H9 (cell line): ENCODE measurements at regions not wholly inside any gene's neighbourhood (a gene's known extent, or its start where the extent isn't known, plus 50 kb on each side); places are given as distances from the start of the nearest gene placed in this dataset.

Experiments
- DNase-seq: peaks from one replicate; pipeline ENCODE4 v3.0.0-alpha.2; 2017
- H2AFZ ChIP-seq: one replicate; pipeline ENCODE4 v1.6.1; 2013; ENCODE audit warnings: mild to moderate bottlenecking, low read length, control low read depth, moderate library complexity
- H2AK5ac ChIP-seq: 2 replicates; pipeline ENCODE4 v1.6.1; 2013; ENCODE audit warnings: low read length, control low read depth, mixed read lengths; ENCODE audit not compliant: insufficient read length
- H2BK120ac ChIP-seq: one replicate; pipeline ENCODE4 v1.6.1; 2013; ENCODE audit warnings: low read depth, mild to moderate bottlenecking, low read length, control low read depth, inconsistent platforms; ENCODE audit not compliant: poor library complexity, severe bottlenecking
- H2BK12ac ChIP-seq: 2 replicates; pipeline ENCODE4 v1.6.1; 2013; ENCODE audit warnings: low read length, control low read depth, mixed read lengths, low read depth; ENCODE audit not compliant: insufficient read length
- H2BK15ac ChIP-seq: 2 replicates; pipeline ENCODE4 v1.6.1; 2013; ENCODE audit warnings: low read depth, low read length, control low read depth
- H2BK20ac ChIP-seq: one replicate; pipeline ENCODE4 v1.6.1; 2013; ENCODE audit warnings: low read depth, mild to moderate bottlenecking, low read length, control low read depth, inconsistent platforms; ENCODE audit not compliant: poor library complexity, severe bottlenecking
- H2BK5ac ChIP-seq: 2 replicates; pipeline ENCODE4 v1.6.1; 2013; ENCODE audit warnings: low read length, control low read depth, mixed read lengths; ENCODE audit not compliant: insufficient read length
- H3K14ac ChIP-seq: 2 replicates; pipeline ENCODE4 v1.6.1; 2013; ENCODE audit warnings: low read length, control low read depth; ENCODE audit not compliant: insufficient read depth
- H3K18ac ChIP-seq: 2 replicates; pipeline ENCODE4 v1.6.1; 2013; ENCODE audit warnings: low read depth, mild to moderate bottlenecking, mixed read lengths, low read length, control low read depth; ENCODE audit not compliant: insufficient read length
- H3K23ac ChIP-seq: 2 replicates; pipeline ENCODE4 v1.6.1; 2013; ENCODE audit warnings: low read length, control low read depth, mixed read lengths, low read depth; ENCODE audit not compliant: insufficient read length
- H3K23me2 ChIP-seq: 2 replicates; pipeline ENCODE4 v1.6.1; 2013; ENCODE audit warnings: low read depth, mild to moderate bottlenecking, mixed read lengths, low read length, control low read depth; ENCODE audit not compliant: insufficient read length, poor library complexity, severe bottlenecking
- H3K27ac ChIP-seq: 2 replicates; pipeline ENCODE4 v1.5.1; 2013; ENCODE audit warnings: low read length, control low read depth, mixed read lengths, low read depth; ENCODE audit not compliant: insufficient read length
- H3K27me3 ChIP-seq: 2 replicates; pipeline ENCODE4 v1.6.1; 2013; ENCODE audit warnings: low read length, control low read depth, inconsistent platforms; ENCODE audit not compliant: insufficient read depth
- H3K4ac ChIP-seq: 2 replicates; pipeline ENCODE4 v1.6.1; 2013; ENCODE audit warnings: low read depth, mild to moderate bottlenecking, control low read depth, inconsistent platforms, low read length, moderate library complexity
- H3K4me1 ChIP-seq: 2 replicates; pipeline ENCODE4 v1.6.1; 2013; ENCODE audit warnings: low read length, control low read depth, inconsistent platforms; ENCODE audit not compliant: insufficient read depth
- H3K4me2 ChIP-seq: 2 replicates; pipeline ENCODE4 v1.6.1; 2013; ENCODE audit warnings: low read length, control low read depth, mixed read lengths; ENCODE audit not compliant: insufficient read length, insufficient read depth
- H3K56ac ChIP-seq: 2 replicates; pipeline ENCODE4 v1.6.1; 2013; ENCODE audit warnings: low read depth, mild to moderate bottlenecking, mixed read lengths, low read length, control low read depth; ENCODE audit not compliant: insufficient read length
- H3K79me1 ChIP-seq: 2 replicates; pipeline ENCODE4 v1.6.1; 2013; ENCODE audit warnings: low read depth, mild to moderate bottlenecking, moderate library complexity, low read length, control low read depth, inconsistent platforms; ENCODE audit not compliant: insufficient read depth, poor library complexity, severe bottlenecking
- H3K79me2 ChIP-seq: 2 replicates; pipeline ENCODE4 v1.6.1; 2013; ENCODE audit warnings: low read length, control low read depth, inconsistent platforms; ENCODE audit not compliant: insufficient read depth
- H3K9ac ChIP-seq: 2 replicates; pipeline ENCODE4 v1.6.1; 2013; ENCODE audit warnings: low read length, control low read depth, mixed read lengths; ENCODE audit not compliant: insufficient read length; ENCODE audit errors: extremely low read depth
- H3K9me3 ChIP-seq: one replicate; pipeline ENCODE4 v1.6.1; 2013; ENCODE audit warnings: low read depth, low read length, inconsistent platforms; ENCODE audit not compliant: control insufficient read depth
- H3T11ph ChIP-seq: one replicate; pipeline ENCODE4 v1.6.1; 2013; ENCODE audit warnings: mild to moderate bottlenecking, low read length, control low read depth, inconsistent platforms
- H4K20me1 ChIP-seq: one replicate; pipeline ENCODE4 v1.6.1; 2013; ENCODE audit not compliant: control insufficient read depth, insufficient read length, insufficient read depth
- H4K5ac ChIP-seq: 2 replicates; pipeline ENCODE4 v1.6.1; 2013; ENCODE audit warnings: low read depth, mild to moderate bottlenecking, mixed read lengths, low read length, control low read depth; ENCODE audit not compliant: insufficient read length
- H4K8ac ChIP-seq: replicated peaks from 2 replicates; pipeline ENCODE4 v1.6.1; 2013; ENCODE audit warnings: low read length, control low read depth, mixed read lengths, low read depth; ENCODE audit not compliant: insufficient read length
- H4K91ac ChIP-seq: 2 replicates; pipeline ENCODE4 v1.6.1; 2013; ENCODE audit warnings: low read depth, mild to moderate bottlenecking, moderate library complexity, mixed read lengths, low read length, control low read depth; ENCODE audit not compliant: insufficient read length
- H3K27ac Mint-ChIP-seq, 3 experiments: 2 replicates in 2 of 3; 3 replicates in 1 of 3; pipeline ENCODE4 v1.8.0; 2020 to 2021; ENCODE audit warnings: mixed read lengths in 3 of 3, mild to moderate bottlenecking in 1 of 3, moderate library complexity in 1 of 3
- H3K27me3 Mint-ChIP-seq: 2 replicates; pipeline ENCODE4 v1.8.0; 2021; ENCODE audit warnings: low read depth, mild to moderate bottlenecking, moderate library complexity, mixed read lengths
- H3K36me3 Mint-ChIP-seq, 3 experiments: 2 replicates in 2 of 3; 3 replicates in 1 of 3; pipeline ENCODE4 v1.8.0; 2020 to 2021; ENCODE audit warnings: low read depth in 3 of 3, mixed read lengths in 3 of 3; ENCODE audit not compliant: insufficient read depth in 1 of 3
- H3K4me1 Mint-ChIP-seq, 2 experiments: 2 replicates each; pipeline ENCODE4 v1.8.0; 2020; ENCODE audit warnings: mixed read lengths in 2 of 2
- H3K4me3 Mint-ChIP-seq, 2 experiments: 2 replicates in 1 of 2; 3 replicates in 1 of 2; pipeline ENCODE4 v1.8.0; 2020 to 2021; ENCODE audit warnings: mild to moderate bottlenecking in 2 of 2, mixed read lengths in 2 of 2, moderate library complexity in 1 of 2
- H3K9me3 Mint-ChIP-seq, 2 experiments: 2 replicates in 1 of 2; 3 replicates in 1 of 2; pipeline ENCODE4 v1.8.0; 2020; ENCODE audit warnings: mild to moderate bottlenecking in 2 of 2, mixed read lengths in 2 of 2, moderate library complexity in 1 of 2
- WGBS: extraction: QIAGEN DNeasy Blood & Tissue Kit; methylation state at CpG from one replicate; pipeline ENCODE4 v1.1.7; 2013; ENCODE audit warnings: missing lambda C conversion rate, low lambda C conversion rate, mixed read lengths; ENCODE audit not compliant: insufficient read length; ENCODE audit errors: extremely low coverage; 5-methylcytosine and 5-hydroxymethylcytosine counted together
- TF ChIP-seq, protein P1 (sequence below): fragments of 200-600 bp; sonication (generic); conservative IDR thresholded peaks from 3 replicates; pipeline ENCODE4 v1.8.0; 2021; ENCODE audit warnings: antibody characterized with exemption, mild to moderate bottlenecking

DNA sequence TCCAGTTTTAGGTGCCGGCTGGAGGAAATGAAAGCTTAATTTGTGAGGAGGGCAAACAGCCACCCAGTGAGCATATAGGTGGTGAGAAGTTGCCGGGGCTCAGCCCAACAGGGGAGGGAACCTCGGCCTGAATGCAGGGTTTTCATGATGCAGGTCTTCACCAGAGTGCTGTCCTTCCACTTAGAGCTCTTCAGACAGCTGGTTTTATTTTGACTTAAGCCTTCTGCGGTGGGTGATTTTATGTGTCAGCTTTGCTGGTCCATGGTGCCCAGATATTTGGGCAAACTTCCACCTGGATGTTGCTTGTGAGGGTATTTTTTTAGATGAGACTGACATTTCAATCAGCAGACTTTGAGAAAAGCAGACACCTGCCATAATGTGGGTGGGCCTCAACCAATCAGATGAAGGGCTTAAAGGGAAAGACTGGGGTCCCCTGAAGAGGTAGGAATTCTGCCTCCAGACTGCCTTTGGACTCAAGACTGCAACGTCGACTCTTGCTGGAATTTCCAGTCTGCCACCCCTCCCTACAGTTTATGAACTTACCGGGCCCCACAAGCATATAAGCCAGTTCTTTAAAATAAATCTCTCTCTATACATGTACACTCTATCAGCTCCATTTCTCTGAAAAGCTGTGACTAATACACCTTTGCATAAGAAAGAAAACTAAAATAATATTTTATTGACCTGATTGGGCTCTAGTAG lies 72.8 kb downstream of the RHOU start:
- H3K27ac ChIP-seq = no peak overlapping the region
- H3K9me3 Mint-ChIP-seq = peaks cover 0 to 4% of the 10 kb centered on the region in 2 experiments; a peak in 3 of 5 replicates
- H4K91ac ChIP-seq = no peak overlapping the region
- DNase-seq = no peak
- no peak overlapping the region for H3K4me2 ChIP-seq
- H3K18ac ChIP-seq = no peak overlapping the region
- H3K79me2 ChIP-seq = no peaks in the 10 kb centered on the region
- no peaks in the 10 kb centered on the region for H3K23me2 ChIP-seq
- H3K27me3 ChIP-seq = no peaks in the 10 kb centered on the region
- H2BK5ac ChIP-seq = no peak overlapping the region
- H2BK20ac ChIP-seq = no peak overlapping the region
- peaks cover 7% of the 10 kb centered on the region for H3K27me3 Mint-ChIP-seq
- no peak overlapping the region for H4K8ac ChIP-seq
- no peak overlapping the region for H3K56ac ChIP-seq
- no peak overlapping the region for H4K5ac ChIP-seq
- no peaks in the 10 kb centered on the region for H3K79me1 ChIP-seq
- TF ChIP-seq, protein P1, sequence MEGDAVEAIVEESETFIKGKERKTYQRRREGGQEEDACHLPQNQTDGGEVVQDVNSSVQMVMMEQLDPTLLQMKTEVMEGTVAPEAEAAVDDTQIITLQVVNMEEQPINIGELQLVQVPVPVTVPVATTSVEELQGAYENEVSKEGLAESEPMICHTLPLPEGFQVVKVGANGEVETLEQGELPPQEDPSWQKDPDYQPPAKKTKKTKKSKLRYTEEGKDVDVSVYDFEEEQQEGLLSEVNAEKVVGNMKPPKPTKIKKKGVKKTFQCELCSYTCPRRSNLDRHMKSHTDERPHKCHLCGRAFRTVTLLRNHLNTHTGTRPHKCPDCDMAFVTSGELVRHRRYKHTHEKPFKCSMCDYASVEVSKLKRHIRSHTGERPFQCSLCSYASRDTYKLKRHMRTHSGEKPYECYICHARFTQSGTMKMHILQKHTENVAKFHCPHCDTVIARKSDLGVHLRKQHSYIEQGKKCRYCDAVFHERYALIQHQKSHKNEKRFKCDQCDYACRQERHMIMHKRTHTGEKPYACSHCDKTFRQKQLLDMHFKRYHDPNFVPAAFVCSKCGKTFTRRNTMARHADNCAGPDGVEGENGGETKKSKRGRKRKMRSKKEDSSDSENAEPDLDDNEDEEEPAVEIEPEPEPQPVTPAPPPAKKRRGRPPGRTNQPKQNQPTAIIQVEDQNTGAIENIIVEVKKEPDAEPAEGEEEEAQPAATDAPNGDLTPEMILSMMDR = no peak
- H2AFZ ChIP-seq = no peak overlapping the region
- no CpG with 5 or more reads among the region's 7 CpGs for WGBS
- H3K23ac ChIP-seq = no peak overlapping the region
- H4K20me1 ChIP-seq = no peaks in the 10 kb centered on the region
- peaks cover 11% of the 10 kb centered on the region; the same call in 1 of the 2 replicates for H3K4me1 ChIP-seq
- H3K9me3 ChIP-seq = no peaks in the 10 kb centered on the region
- H3K4me3 Mint-ChIP-seq = no peak overlapping the region
- no peak overlapping the region for H3K14ac ChIP-seq
- H2BK120ac ChIP-seq = no peak overlapping the region
- H3K27ac Mint-ChIP-seq = no peak overlapping the region
- no peak overlapping the region for H3T11ph ChIP-seq
- H2BK15ac ChIP-seq = no peak overlapping the region
- no peak overlapping the region for H3K9ac ChIP-seq
- no peak overlapping the region for H2BK12ac ChIP-seq
- H3K4me1 Mint-ChIP-seq = peaks cover 50 to 51% of the 10 kb centered on the region in 2 experiments
- no peak overlapping the region for H2AK5ac ChIP-seq
- no peak overlapping the region for H3K4ac ChIP-seq
- peaks cover 0 to 1% (median 0%) of the 10 kb centered on the region in 3 experiments; a peak in 1 of 7 replicates for H3K36me3 Mint-ChIP-seq
